T-helper 1 cell treated with Interleukin-12 subunit alpha and Interleukin-12 subunit beta and Interleukin-4 antibody, amounts not matched to agents 30 ng/mL and 1 ng/mL, for 36 hours (primary cell): ENCODE measurements at regions not wholly inside any gene's neighbourhood (a gene's known extent, or its start where the extent isn't known, plus 50 kb on each side); places are given as distances from the start of the nearest gene placed in this dataset.
"Not testable (repeated sequence)": the region's sequence is repeated elsewhere in the genome, so short reads cannot be mapped to it uniquely, and the experiment has no call there.

ENCODE experiments used
- intact Hi-C: fragments of 100-400 bp; cut with micrococcal nuclease; formaldehyde crosslinking; loops from one replicate; pipeline ENCODE4 v1.15.1; 2024

DNA sequence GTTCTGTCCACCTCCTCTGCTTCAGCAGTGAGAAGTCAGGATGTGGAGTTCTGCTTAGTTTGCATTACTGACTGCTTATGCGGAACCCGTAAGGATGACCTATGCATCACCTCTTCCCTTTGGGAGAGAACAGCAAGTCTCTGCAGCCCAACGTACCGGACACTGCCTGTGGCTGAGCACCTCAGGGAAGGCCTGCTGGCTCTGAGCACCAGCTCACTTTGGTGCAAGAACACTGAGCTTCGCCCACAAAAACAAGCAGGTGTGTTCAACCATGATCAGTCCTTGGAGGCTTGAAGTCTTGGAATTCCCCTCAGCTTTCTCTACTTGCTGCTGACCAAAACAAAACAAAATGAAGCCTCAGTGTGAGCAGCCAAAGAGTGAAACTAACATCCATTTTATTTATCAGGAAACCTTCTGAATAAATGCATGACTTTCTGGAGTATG, 52.7 kb upstream of the NCK2 start:
- intact Hi-C loops: no loop called here

DNA sequence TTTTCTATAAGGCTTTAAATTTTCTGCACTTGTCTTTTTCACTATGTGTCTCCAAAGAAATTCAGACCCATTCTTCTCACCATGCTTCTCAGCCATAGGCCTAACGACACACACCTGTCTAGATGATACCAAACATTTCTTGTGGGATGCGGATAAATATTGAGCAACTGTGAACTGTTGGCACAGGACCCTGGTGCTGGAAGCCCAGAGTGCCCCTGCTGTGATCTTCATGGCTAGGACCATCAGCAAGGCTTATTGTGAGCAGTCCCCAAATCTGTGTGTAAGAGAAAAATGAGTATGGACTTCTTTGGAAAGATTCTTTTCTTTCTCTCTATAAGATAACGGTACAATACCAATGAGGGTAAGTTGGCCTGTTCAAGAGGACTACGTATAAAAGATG, 54.1 kb upstream of the NCK2 start:
- intact Hi-C loops: no loop called here

DNA sequence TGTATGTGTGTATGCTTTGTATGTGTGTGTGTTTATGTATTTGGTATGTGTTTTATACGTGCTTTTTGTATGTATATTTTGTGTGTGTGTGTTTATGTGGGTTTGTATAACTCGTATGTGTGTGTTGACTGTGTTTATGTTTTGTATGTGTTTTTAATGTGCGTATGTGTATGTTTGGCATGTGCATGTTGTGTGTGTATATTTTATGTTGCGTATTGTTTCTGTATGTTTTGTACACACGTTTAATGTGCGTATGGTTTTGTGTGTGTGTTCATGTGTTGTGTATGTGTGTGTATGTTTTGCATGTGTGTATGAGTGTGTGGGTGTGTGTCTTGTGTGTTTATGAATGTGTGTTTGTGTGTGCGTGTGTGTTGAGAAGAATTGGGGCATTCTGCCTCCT, 55.2 kb upstream of the NCK2 start:
- intact Hi-C loops: no loop called here

DNA sequence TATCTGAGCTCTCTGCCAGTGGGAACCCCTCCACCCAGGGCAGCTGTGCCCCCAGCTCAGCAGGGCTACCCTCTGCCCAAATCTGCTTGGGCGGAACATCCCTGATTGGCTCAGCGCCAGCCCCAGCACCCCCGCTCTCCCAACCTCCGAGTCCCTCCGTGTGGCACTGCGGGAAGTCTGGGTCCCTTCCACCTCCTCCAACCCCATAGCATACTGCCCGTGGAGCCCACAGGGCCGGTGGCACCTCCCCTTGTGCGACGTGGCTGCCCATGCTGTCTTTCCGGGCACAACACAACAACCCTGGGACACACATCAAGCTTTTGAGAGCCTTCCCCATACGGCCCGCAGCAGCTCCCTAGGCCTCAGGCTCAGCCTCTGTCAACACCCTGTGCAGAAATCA, 55.8 kb upstream of the NCK2 start:
- intact Hi-C loops: no loop called here

DNA sequence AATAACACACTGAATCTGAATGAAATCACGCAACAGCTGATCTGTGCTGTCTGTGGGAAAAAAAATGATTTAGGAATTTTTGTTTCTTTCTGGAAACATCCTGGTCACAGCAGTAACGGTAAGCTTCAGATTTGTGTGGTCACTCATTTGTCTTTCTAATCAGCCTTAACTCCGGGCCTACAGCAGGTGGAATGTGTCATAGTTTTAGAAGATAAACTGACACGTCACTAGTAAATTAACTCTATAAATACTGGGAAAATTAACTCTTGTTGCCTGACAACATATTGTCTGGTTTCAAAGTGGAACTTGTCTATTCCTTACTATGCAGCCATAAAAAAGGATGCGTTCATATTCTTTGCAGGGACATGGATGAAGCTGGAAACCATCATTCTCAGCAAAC, 58.1 kb upstream of the NCK2 start:
- intact Hi-C loops: no loop called here

DNA sequence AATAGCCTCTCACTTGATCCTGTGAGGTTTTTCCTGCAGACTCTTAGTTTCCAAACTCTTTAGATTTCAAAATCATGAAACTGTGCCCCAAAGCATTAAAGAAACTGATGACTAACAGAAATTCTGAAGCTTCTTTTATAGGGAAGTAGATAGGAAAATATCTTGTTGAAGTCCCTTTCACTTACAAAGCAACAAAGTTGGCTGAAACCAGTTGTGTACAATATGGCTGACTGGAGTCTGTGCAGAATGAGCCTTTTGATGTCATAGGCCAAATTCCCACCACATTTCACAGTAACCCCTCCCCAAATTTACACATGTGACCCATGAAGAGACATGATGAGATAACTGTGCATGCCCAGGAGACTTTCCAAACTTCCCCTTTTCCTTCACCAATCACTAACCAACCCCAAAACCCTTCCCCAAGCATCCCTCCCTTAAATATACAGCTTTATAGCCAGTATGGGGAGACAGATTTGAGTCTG, 61.7 kb upstream of the NCK2 start:
- intact Hi-C loops: no loop called here

DNA sequence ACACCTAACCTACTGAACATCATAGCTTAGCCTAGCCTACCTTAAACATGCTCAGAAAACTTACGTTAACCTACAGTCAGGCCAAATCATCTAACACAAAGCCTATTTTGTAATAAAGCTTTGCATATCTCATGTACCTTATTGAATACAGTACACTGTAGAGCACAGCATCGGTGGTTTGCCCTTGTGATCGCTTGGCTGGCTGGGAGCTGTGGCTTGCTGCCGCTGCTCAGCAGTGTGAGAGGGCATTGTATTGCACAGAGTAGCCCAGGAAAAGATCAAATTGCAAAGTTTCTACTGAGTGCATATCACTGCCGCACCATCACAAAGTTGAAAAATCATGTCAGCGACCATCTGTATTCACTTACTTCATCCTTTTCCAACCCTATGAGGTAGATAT, 62.3 kb upstream of the NCK2 start:
- intact Hi-C loops: no loop called here

DNA sequence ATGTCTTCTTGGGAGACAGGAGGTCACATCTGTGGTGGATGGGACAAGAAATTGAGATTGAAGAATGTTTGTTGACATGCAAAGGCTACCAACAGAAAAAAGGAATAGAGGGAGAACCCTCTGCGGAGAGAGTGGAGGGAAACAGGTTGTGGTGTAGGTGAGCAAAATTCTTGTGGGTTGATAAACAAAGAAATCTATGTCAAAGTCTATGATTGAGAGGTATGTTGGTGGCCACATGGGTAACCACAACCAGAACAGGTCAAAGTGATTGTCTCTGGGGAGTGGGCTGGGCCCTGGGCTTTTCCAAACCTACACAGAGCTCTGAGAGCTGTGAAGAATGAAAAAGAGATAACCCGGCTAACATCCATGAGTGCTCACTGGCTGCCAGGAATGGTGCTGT, 62.8 kb upstream of the NCK2 start:
- intact Hi-C loops: no loop called here

DNA sequence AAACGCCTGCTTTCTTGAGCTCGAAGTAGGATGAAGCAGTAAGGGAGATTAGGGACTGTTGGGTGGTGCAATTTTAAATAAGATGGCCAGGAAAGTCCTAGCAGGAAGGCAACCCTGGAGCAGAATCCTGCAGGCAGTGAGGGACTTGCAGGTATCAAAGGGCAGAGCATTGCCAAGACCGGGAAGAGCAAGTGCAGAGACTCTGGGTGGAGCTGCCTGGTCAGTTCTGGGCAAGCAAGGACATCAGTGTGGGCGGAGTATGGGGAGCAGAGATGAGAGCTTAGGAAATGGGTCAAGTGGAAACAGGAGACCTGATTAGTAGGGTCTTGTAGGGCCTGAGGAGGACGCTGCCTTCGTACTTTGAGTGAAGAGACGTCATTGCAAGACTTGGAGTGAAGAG, 64.4 kb upstream of the NCK2 start:
- intact Hi-C loops: no loop called here

DNA sequence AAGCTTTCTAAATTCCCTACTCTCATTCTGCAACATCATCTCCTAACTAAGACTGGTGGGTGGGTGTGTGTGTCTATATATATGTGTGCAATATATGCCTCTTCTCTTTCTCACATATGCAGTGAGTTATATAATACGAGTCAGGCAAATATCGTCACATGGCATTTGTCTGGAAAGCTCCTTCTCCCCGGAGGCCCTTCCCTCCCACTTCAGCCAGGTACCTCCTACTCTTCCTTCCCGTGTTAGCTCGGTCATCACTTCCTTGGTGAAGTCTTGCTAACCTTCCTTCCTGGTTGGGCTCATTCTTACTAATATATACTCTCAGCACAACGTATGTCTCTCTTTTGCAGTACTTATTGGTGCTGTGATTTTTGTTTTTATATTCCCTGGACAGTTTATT, 66.4 kb upstream of the NCK2 start:
- intact Hi-C loops: no loop called here

DNA sequence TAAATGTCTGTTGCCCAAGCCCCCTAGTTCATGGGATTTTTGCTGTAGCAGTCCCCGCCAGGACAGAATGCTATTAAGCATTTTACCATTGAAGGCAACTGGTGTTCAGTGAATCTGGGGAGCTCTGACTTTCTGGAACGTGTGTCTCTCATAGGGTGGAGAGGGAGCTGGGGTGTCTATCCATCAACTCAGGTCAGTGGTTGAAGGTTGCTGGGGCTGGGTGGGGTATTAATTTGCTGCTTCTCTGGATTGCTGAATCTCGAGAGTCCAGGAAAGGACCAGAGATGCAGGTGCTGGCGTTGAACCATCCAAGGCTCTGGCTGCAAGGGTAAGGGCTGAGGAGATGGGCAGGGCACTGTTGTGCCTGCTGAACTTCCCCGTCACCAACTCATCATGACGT, 66.8 kb upstream of the NCK2 start:
- intact Hi-C loops: no loop called here

DNA sequence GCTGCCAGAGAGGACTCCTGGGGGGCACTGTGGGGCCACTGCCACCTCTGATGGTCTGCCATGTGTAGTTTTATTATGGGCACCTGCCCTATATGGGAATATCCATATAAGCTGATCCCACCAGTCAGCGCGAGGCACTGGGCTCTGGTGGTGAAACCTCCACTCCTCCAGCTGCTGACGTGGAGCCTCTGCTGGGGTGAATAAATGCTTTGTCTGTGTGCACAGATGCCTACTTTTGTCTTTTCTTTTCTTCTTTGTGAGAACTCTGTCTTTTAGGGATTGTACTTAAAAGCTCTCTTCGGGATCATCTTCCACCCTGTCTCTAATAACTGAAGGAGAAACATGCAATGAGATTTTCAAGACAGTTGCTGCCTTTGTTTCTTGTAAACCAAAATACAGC, 68.9 kb upstream of the NCK2 start:
- intact Hi-C loops: no loop called here

DNA sequence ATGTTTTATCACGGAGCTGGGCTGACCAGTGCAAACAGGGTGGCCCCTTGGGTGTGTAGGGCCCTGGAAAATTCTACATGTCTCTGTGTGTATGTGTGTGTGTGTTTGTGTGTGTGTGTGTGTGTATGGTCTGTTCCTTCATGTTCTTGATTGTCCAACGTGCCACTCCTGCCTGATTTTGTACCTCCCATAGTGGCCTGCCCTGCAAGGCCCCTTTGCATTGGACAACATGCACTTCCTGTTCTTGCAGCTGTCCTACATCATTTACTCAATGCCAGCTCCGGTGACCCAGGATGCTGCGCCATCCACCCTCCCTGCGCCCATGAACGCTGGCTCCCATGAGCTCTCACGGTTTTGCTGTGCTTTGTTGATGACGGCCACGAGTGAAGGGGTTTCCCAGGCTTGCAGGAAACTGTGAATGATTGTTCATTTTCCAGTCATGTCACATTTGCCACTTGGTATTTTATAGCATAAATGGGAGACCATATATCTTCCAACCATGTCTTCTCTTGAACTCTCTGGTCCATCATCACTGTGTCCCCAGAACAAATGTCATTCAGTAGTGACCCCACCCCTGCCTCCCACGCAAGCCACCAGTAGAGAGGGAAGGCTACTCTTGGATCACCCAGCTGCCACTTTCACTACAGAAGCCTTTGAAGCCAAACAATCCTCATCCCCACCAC, 69.7 kb upstream of the NCK2 start:
- intact Hi-C loops: loop anchor here (5.0 kb wide), 1 partner anchor 47 kb away; no protein-coding TSS in a partner anchor

DNA sequence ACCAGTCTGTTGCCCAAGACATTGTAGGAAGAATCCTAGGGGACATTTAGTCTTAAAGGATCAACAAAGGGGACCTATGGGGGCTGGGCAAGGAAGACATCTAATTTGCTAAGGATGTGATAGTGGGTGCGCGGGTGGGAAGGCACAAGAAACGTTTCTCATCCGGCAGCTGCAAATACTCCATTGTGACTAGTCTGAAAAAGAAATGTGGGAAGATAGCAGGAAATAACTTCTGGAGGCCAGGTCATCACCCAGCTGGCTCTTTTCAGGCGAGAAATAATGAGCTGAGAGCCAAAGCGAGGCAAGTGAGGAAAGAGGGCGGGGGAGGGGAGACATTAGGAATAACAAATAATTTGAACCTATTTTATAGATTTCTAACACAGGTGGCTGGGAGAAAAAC, 70.3 kb upstream of the NCK2 start:
- intact Hi-C loops: loop anchor here (5.0 kb wide), 1 partner anchor 48 kb away; no protein-coding TSS in a partner anchor

DNA sequence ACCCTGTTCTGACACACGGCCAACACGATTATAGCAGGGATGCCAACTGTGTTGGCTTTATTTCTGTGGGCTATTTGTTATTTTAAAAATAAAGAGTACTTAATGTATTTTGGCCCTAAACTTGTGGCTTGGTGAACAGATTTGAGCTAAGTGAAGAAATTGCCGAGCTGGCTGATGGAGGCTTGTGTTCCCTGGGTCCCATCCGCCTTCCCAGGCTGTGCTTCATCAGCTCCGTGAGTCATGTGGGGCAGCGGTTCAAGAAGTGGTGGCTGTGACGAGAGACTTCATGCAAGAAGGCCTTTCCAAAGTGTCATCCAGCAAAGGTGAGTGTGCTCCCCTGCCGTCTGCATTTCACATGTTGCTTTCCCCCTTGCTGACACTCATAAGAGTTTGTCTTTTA, 73.6 kb upstream of the NCK2 start:
- intact Hi-C loops: loop anchor here (5.0 kb wide), 1 partner anchor 51 kb away; no protein-coding TSS in a partner anchor

DNA sequence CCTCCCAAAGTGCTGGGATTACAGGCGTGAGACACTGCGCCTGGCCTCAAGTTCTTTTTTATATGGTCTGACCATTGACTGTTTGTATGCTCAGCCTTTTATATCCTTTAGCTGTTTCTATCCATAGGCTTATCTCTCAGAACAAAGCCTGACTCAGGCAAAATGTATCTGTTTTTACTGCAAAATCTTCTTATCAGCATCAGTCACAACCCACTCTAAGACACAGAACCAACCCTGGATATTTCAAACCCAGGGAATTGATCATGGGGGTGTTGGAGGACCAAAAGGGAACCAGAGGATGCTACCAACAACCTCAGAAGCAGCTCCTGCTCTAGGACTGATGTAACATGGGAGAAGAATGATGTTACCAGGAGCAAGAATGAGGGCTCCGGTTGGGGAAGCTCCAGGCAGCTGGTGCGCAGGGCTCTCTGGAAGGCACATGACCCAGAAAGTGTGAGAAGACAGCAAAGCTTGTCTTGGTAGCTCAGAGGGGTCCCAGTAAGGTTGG, 75.3 kb upstream of the NCK2 start:
- intact Hi-C loops: no loop called here

DNA sequence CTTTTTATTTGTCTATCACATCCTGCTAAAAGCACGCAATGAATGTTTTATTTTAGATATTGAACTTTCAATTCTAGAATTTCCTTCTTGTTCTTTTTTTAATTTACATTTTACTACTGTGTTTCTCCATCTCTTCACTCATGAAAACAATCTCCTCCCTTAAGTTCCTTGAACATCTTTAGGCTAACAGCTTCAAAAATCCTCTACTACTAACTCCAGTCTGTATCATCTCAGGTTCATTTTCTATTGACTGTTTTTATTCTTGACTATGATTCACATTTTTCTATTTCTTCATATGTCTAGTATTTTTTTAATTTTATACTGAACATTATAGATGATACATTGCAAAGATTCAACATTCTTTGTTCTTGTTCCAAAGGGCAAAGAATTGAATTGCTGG, 79.2 kb upstream of the NCK2 start:
- intact Hi-C loops: no loop called here

DNA sequence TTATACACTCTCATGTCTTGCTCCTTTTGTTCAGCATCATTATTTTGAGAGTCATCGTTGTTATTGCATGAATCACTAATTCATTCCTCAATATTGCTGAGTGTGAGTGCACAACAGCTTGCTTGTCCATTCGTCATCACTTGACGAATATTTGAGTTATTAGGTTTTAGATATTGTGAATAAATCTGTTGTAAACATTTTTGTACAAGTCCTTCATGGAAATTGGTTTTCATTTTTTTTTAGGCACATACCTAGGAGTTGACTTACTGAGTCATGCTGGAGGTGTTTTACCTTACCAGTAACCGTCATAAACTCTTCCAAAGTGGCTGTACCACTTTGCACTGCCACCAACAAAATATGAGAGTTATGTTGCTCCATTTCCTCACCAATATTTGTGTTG, 84.2 kb upstream of the NCK2 start:
- intact Hi-C loops: loop anchor here (5.0 kb wide), 1 partner anchor 47 kb away; no protein-coding TSS in a partner anchor

DNA sequence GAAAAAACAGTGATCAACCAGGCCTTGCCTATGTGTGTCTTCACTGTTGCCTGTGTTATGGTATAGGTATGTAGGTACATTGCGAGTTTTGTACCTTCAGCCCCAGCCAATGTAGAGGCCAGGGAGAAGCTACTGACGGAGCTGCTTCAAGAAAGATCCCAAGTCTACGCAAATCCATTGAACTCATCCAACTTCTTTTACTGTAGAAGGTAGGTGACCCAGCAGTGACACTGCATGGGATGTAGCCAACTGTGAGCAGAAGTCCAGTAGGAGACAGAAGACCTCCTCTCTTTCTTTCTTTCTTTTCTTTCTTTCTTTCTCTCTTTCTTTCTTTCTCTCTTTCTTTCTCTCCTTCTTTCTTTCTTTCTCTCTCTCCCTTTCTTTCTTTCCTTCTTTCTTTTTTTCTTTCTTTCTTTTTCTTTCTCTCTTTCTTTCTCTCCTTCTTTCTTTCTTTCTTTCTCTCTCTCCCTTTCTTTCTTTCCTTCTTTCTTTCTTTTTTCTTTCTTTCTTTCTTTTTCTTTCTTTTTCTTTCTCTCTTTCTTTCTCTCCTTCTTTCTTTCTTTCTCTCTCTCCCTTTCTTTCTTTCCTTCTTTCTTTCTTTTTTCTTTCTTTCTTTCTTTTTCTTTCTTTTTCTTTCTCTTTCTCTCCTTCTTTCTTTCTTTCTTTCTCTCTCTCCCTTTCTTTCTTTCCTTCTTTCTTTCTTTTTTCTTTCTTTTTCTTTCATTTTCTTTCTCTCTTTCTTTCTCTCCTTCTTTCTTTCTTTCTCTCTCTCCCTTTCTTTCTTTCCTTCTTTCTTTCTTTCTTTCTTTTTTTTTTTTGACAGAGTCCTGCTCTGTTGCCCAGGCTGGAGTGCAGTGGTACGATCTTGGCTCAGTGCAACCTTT, 88.7 kb upstream of the NCK2 start:
- intact Hi-C loops: not testable (repeated sequence)

DNA sequence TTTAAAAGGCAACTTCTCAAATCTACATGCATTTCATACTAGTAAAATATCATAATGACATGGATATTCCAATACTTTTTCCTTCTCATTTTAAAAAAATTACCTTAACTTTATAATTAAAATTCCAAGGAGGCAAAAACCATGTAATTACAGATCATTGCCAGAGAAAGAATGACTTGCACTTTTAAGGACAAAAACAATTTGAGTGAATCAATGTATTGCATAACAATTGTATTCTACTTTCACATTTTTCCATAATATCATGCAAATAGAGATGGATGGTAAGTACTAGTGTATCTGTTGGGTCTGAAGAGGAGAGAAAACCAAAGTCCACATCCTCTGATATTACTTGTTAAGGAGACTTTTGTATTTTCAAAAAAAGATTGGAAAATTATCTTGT, 89.5 kb upstream of the NCK2 start:
- intact Hi-C loops: no loop called here

DNA sequence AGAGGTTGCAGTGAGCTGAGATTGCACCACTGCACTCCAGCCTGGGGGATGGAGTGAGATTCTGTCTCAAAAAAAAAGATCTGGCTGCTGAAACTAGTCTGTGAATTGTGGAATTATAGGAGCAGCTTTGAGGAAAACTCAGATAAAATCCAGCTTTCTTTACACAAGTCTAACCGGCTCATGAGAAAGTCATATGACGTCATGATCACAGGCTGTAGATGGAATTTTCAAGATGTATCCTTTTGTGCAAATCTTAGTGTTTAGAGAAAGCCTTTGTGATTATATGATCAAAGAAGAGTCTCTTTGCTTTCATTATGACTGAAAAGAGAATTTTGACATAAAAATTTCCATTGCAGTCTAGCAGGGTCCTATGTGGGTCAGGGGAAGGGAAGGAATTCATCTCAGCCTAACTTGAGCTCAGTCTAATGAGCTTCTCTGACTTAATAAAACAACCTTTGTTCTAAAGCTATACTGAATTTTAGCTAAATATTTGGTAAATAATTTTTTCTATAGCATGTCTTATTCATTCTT, 90.2 kb upstream of the NCK2 start:
- intact Hi-C loops: loop anchor here (5.0 kb wide), 1 partner anchor 83 kb away; no protein-coding TSS in a partner anchor

DNA sequence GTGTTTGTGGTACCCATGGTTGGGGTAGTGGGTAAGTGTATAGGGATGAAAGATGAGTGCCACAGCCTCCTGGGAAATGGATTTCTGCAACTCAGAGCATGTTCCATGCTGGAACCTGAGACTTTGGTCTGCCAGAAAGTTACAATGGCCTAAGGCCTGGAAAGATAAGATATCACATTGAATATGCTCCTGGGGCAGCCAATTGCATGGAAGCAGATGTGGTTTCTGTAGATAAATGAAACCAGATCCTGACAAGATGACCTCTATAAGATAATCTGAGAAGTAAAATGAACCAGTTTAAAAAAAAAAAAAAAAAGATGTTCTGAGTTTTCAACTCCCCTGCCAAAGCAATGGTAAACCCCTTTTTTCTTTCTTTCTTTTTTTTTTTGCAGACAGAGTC, 91.4 kb upstream of the NCK2 start:
- intact Hi-C loops: loop anchor here (5.0 kb wide), 1 partner anchor 84 kb away; no protein-coding TSS in a partner anchor
